GM12891 (cell line): ENCODE measurements at regions not wholly inside any gene's neighbourhood (a gene's known extent, or its start where the extent isn't known, plus 50 kb on each side); places are given as distances from the start of the nearest gene placed in this dataset.

Experiments
- PAX5 ChIP-seq: IDR thresholded peaks from 2 replicates; pipeline ENCODE4 v1.6.1; 2011; ENCODE audit warnings: low read length, moderate library complexity, mild to moderate bottlenecking; ENCODE audit not compliant: insufficient read depth, severe bottlenecking
- POLR2A ChIP-seq: IDR thresholded peaks from 2 replicates; pipeline ENCODE4 v1.6.1; 2011; ENCODE audit warnings: low read depth, low read length, control low read depth
- POLR2AphosphoS5 ChIP-seq: IDR thresholded peaks from 2 replicates; pipeline ENCODE4 v1.6.1; 2011; ENCODE audit warnings: low read depth, low read length, control low read depth

DNA sequence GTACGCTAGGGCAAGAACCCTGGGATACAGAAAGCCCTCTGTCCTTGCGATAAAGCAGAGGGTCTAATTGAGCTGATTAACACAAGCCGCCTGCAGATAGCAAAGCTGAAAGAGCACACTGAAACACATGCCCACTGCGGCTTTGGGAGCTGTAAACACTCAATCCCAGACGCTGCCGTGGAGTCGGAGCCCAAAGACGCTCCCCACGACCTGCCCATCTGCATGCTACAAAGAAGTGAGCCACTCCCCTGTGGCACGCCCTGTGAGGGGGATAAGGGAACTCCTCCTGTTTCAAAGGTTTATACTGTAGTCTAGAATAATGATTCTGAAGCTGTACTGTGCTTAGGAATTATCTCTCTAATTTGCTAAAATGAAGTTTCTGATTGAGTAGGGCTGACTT lies 985.6 kb upstream of the GHITM start:
- TF ChIP-seq POLR2A (no peak), POLR2AphosphoS5 (no peak), PAX5 (no peak)
